ENCODE measurements at regions not wholly inside any gene's neighbourhood (a gene's known extent, or its start where the extent isn't known, plus 50 kb on each side); places are given as distances from the start of the nearest gene placed in this dataset.

DNA sequence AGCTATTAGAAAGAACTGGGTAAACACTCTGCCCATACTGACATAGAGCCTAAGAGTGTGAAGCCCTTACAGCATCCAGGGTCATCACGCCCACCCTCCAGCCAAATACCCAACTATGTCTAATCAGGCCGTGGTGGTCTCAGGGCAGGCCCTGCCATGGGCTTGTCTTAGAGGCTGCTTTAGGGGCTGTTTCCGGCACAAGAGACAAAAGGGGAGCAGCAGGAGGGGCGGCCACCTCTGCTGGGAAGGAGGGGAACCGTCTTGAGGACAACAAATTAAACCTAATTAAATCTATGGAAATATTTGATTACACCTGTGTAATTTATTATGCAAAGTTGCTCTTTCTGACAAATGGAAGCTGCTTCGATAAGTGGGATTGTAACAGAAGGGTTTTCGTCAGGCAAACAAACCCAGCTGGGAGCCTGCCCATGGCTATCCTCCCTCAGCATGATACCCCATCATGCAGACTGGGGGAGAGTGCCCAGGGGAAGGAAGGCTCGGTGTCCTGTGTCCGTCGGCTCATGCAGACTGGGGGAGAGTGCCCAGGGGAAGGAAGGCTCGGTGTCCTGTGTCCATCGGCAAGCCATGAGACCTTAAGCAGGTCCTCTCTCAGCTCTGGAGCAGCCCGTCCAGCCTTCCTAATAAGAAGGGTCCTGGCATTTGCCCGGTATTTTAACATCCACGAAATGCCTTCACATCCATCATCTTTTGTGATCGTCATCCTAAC lies 163.6 kb upstream of the B3GAT1 start:
- Histone ChIP-seq H3K4me1 (ENCODE audit: insufficient read depth, low read length) (no peaks in the 10 kb centered on the region), H3K4me3 (ENCODE audit: insufficient read depth, low read length) (no peak overlapping the region), H3K4me2 (ENCODE audit: insufficient read depth, low read length) (no peak overlapping the region), H4K20me1 (ENCODE audit: insufficient read depth, low read length) (no peaks in the 10 kb centered on the region), H2AFZ (ENCODE audit: low read length) (no peak overlapping the region), H3K27me3 (ENCODE audit: insufficient read depth, low read length) (no peaks in the 10 kb centered on the region), H3K79me2 (ENCODE audit: insufficient read depth, low read length) (no peaks in the 10 kb centered on the region), H3K9me3 (ENCODE audit: low read depth, low read length) (no peaks in the 10 kb centered on the region), H3K27ac (ENCODE audit: low read depth, low read length) (no peak overlapping the region), H3K36me3 (ENCODE audit: insufficient read depth, low read length) (no peaks in the 10 kb centered on the region)
- no peak for DNase-seq (ENCODE audit: insufficient read length, low spot score, missing footprints)
- TF ChIP-seq, protein P1, sequence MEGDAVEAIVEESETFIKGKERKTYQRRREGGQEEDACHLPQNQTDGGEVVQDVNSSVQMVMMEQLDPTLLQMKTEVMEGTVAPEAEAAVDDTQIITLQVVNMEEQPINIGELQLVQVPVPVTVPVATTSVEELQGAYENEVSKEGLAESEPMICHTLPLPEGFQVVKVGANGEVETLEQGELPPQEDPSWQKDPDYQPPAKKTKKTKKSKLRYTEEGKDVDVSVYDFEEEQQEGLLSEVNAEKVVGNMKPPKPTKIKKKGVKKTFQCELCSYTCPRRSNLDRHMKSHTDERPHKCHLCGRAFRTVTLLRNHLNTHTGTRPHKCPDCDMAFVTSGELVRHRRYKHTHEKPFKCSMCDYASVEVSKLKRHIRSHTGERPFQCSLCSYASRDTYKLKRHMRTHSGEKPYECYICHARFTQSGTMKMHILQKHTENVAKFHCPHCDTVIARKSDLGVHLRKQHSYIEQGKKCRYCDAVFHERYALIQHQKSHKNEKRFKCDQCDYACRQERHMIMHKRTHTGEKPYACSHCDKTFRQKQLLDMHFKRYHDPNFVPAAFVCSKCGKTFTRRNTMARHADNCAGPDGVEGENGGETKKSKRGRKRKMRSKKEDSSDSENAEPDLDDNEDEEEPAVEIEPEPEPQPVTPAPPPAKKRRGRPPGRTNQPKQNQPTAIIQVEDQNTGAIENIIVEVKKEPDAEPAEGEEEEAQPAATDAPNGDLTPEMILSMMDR (IDR thresholded peaks at IDR 0.05; ENCODE audit: extremely low read depth, low read depth, low read length): no peak

DNA sequence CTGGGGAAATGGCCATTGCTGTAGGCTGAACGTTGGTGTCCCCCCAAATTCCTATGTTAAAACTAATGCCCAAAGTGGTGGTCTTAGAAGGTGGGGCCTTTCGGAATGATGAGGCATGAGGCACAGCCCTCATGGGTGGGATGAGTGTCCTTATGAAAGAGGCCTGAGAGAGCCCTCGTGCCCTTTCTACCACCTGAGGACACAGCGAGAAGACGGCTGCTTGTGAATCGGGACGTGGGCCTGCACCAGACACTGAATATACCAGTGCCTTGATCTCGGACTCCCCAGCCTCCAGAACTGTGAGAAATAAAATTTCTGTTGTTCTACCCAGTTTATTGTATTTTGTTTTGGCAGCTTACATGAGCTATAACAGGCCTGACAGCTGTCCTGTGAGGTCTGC lies 162.9 kb upstream of the B3GAT1 start:
- H3K4me1 ChIP-seq (ENCODE audit: insufficient read depth, low read length): no peaks in the 10 kb centered on the region
- no peaks in the 10 kb centered on the region for H3K36me3 ChIP-seq (ENCODE audit: insufficient read depth, low read length)
- no peak overlapping the region for H2AFZ ChIP-seq (ENCODE audit: low read length)
- no peaks in the 10 kb centered on the region for H3K27me3 ChIP-seq (ENCODE audit: insufficient read depth, low read length)
- H3K79me2 ChIP-seq (ENCODE audit: insufficient read depth, low read length): no peaks in the 10 kb centered on the region
- no peak overlapping the region for H3K27ac ChIP-seq (ENCODE audit: low read depth, low read length)
- H3K4me3 ChIP-seq (ENCODE audit: insufficient read depth, low read length): no peak overlapping the region
- H4K20me1 ChIP-seq (ENCODE audit: insufficient read depth, low read length): no peaks in the 10 kb centered on the region
- no peak overlapping the region for H3K4me2 ChIP-seq (ENCODE audit: insufficient read depth, low read length)
- TF ChIP-seq, protein P1 (IDR thresholded peaks at IDR 0.05; ENCODE audit: extremely low read depth, low read depth, low read length): no peak
- no peak for DNase-seq (ENCODE audit: insufficient read length, low spot score, missing footprints)
- no peaks in the 10 kb centered on the region for H3K9me3 ChIP-seq (ENCODE audit: low read depth, low read length)

DNA sequence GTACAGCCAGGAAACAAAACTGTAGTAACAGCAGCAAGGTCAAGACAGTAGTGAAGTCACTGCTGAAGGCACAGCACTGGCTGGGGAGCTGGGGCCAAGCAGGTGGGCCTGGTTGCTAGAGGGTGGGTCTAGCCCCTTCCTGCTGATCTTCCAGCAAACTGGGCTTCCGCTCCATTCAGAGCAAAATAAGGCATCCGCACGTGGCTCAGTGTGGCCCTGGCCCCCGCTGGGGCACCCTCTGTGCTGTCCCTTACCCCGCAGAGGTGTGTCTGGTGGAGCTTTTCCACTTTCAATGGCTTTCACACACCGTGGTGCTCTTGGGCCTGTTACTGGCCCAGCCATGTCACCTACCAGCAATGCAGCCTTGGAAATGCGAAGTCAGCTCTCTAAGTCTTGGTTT lies 162.4 kb upstream of the B3GAT1 start:
- Histone ChIP-seq H3K9me3 (ENCODE audit: low read depth, low read length) (no peaks in the 10 kb centered on the region), H3K27me3 (ENCODE audit: insufficient read depth, low read length) (no peaks in the 10 kb centered on the region), H3K4me2 (ENCODE audit: insufficient read depth, low read length) (no peak overlapping the region), H3K36me3 (ENCODE audit: insufficient read depth, low read length) (no peaks in the 10 kb centered on the region), H3K79me2 (ENCODE audit: insufficient read depth, low read length) (no peaks in the 10 kb centered on the region), H3K27ac (ENCODE audit: low read depth, low read length) (no peak overlapping the region), H4K20me1 (ENCODE audit: insufficient read depth, low read length) (no peaks in the 10 kb centered on the region), H2AFZ (ENCODE audit: low read length) (no peak overlapping the region), H3K4me1 (ENCODE audit: insufficient read depth, low read length) (no peaks in the 10 kb centered on the region), H3K4me3 (ENCODE audit: insufficient read depth, low read length) (no peak overlapping the region)
- TF ChIP-seq, protein P1 (IDR thresholded peaks at IDR 0.05; ENCODE audit: extremely low read depth, low read depth, low read length): no peak
- DNase-seq (ENCODE audit: insufficient read length, low spot score, missing footprints): no peak

DNA sequence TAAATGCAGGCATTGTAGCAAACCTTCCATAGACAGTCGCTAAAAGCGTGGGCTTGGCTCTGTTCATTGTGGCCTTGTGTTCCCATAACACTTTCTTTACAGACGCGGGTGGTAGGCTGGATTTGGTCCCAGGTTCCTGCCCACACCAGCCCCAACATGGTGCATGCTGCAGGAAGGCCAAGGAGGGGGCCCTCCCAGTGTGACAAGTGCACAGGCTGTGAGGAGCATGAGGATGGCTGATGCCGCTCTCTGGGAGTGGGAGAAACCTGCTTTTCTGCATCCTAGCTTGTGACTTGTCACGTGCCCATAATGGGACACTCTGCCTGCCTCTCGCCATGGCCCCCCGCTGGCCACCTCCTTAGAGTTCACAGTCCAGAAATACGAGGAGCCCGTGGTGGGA lies 161.8 kb upstream of the B3GAT1 start:
- Histone ChIP-seq H3K79me2 (ENCODE audit: insufficient read depth, low read length) (no peaks in the 10 kb centered on the region), H3K4me3 (ENCODE audit: insufficient read depth, low read length) (no peak overlapping the region), H3K36me3 (ENCODE audit: insufficient read depth, low read length) (no peaks in the 10 kb centered on the region), H3K27me3 (ENCODE audit: insufficient read depth, low read length) (no peaks in the 10 kb centered on the region), H3K4me2 (ENCODE audit: insufficient read depth, low read length) (no peak overlapping the region), H2AFZ (ENCODE audit: low read length) (no peak overlapping the region), H3K9me3 (ENCODE audit: low read depth, low read length) (no peaks in the 10 kb centered on the region), H4K20me1 (ENCODE audit: insufficient read depth, low read length) (no peaks in the 10 kb centered on the region), H3K4me1 (ENCODE audit: insufficient read depth, low read length) (no peaks in the 10 kb centered on the region), H3K27ac (ENCODE audit: low read depth, low read length) (no peak overlapping the region)
- TF ChIP-seq, protein P1 (IDR thresholded peaks at IDR 0.05; ENCODE audit: extremely low read depth, low read depth, low read length): no peak
- no peak for DNase-seq (ENCODE audit: insufficient read length, low spot score, missing footprints)

Measured in osteoblast (primary cell).